GM19239 (cell line): ENCODE measurements at regions not wholly inside any gene's neighbourhood (a gene's known extent, or its start where the extent isn't known, plus 50 kb on each side); places are given as distances from the start of the nearest gene placed in this dataset.

Source experiments
- DNase-seq: peaks from one replicate; pipeline ENCODE4 v3.0.0; 2011; ENCODE audit warnings: low spot score; ENCODE audit not compliant: insufficient read length
- FAIRE-seq: peaks from 2 replicates; lab custom pipeline; 2011; peaks lifted over from hg19 to GRCh38; lab: Jason Lieb, UNC

- no peak for FAIRE-seq
Observed at GRCh38 chr4:181911420-181911819, 331.8 kb upstream of the TENM3 start.

GRCh38 chr4:181933471-181933870 lies 309.7 kb upstream of the TENM3 start:
- FAIRE-seq (no peak), DNase-seq (no peak)

More at GRCh38 chr4:181911420-181911819, 331.8 kb upstream of the TENM3 start:
- no peak for DNase-seq

GRCh38 chr4:181938631-181939030 lies 304.6 kb upstream of the TENM3 start:
- DNase-seq (no peak), FAIRE-seq (no peak)

- DNase-seq (no peak), FAIRE-seq (no peak)
Observed at GRCh38 chr4:181939199-181939945, 303.8 kb upstream of the TENM3 start.

GRCh38 chr4:181944527-181944926 lies 298.7 kb upstream of the TENM3 start:
- DNase-seq = no peak
- no peak for FAIRE-seq

- DNase-seq = no peak
- FAIRE-seq = no peak
Observed at GRCh38 chr4:181946902-181947301, 296.3 kb upstream of the TENM3 start.

GRCh38 chr4:181948839-181949382 lies 294.3 kb upstream of the TENM3 start:
- DNase-seq (no peak), FAIRE-seq (no peak)

GRCh38 chr4:181949704-181950312 lies 293.4 kb upstream of the TENM3 start:
- no peak for FAIRE-seq

GRCh38 chr4:181950372-181951127 lies 292.7 kb upstream of the TENM3 start:
- DNase-seq (no peak), FAIRE-seq (no peak)

More at GRCh38 chr4:181949704-181950312, 293.4 kb upstream of the TENM3 start:
- DNase-seq = no peak

- DNase-seq (no peak), FAIRE-seq (no peak)
Observed at GRCh38 chr4:181951265-181951664, 291.9 kb upstream of the TENM3 start.

GRCh38 chr4:181952478-181952877 lies 290.7 kb upstream of the TENM3 start:
- FAIRE-seq = no peak

GRCh38 chr4:181956512-181956911 lies 286.7 kb upstream of the TENM3 start:
- no peak for DNase-seq
- no peak for FAIRE-seq

More at GRCh38 chr4:181952478-181952877, 290.7 kb upstream of the TENM3 start:
- no peak for DNase-seq

GRCh38 chr4:181957088-181957487 lies 286.1 kb upstream of the TENM3 start:
- no peak for FAIRE-seq

GRCh38 chr4:181958446-181958845 lies 284.8 kb upstream of the TENM3 start:
- FAIRE-seq (no peak), DNase-seq (no peak)

More at GRCh38 chr4:181957088-181957487, 286.1 kb upstream of the TENM3 start:
- no peak for DNase-seq

- no peak for DNase-seq
- no peak for FAIRE-seq
Observed at GRCh38 chr4:181959121-181959520, 284.1 kb upstream of the TENM3 start.

- DNase-seq = no peak
- FAIRE-seq = no peak
Observed at GRCh38 chr4:181960384-181960783, 282.8 kb upstream of the TENM3 start.

- no peak for DNase-seq
- FAIRE-seq = no peak
Observed at GRCh38 chr4:181962321-181962720, 280.9 kb upstream of the TENM3 start.

GRCh38 chr4:181964731-181965130 lies 278.5 kb upstream of the TENM3 start:
- no peak for FAIRE-seq
- DNase-seq = no peak

- FAIRE-seq (no peak), DNase-seq (no peak)
Observed at GRCh38 chr4:181966104-181966551, 277.1 kb upstream of the TENM3 start.

- FAIRE-seq = no peak
- DNase-seq = no peak
Observed at GRCh38 chr4:181967401-181967800, 275.8 kb upstream of the TENM3 start.

GRCh38 chr4:181968371-181968770 lies 274.8 kb upstream of the TENM3 start:
- DNase-seq (no peak), FAIRE-seq (no peak)
